ENCODE measurements at regions not wholly inside any gene's neighbourhood (a gene's known extent, or its start where the extent isn't known, plus 50 kb on each side); places are given as distances from the start of the nearest gene placed in this dataset.

DNA sequence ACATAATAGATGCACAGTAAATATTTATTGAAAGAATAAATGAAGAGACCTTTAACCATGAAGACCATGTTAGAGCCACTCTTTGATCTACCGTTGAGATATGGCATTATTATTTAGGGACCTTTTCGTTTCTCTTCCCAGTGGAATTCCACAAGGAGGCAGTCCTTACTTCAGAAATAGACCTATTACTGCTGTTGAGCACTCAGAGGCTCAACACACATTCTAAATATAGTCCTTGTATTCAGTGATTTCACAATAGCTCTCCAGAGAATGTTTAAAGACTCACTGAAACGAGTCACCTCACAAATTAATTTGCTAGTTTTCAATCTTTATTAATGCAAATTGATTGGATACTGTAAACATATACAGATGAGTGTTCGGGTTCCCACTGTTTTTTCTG, 603.8 kb downstream of the CDH8 start:
- Histone ChIP-seq H3K79me2 (replicated peaks; ENCODE audit: insufficient read depth, low read length) (no peaks in the 10 kb centered on the region), H2AFZ (ENCODE audit: low read depth, low read length) (no peak overlapping the region), H3K27me3 (ENCODE audit: insufficient read depth, low read depth, low read length) (no peaks in the 10 kb centered on the region), H3K4me3 (ENCODE audit: low read length) (no peak overlapping the region), H3F3A (ENCODE audit: insufficient read depth, low read length, poor library complexity, severe bottlenecking) (no peaks in the 10 kb centered on the region), H3K4me2 (ENCODE audit: low read length) (no peak overlapping the region), H3K9me3 (ENCODE audit: low read length) (no peaks in the 10 kb centered on the region), H3K27ac (ENCODE audit: low read length) (no peak overlapping the region), H4K20me1 (ENCODE audit: insufficient read depth) (no peaks in the 10 kb centered on the region), H3K9ac (ENCODE audit: low read length) (no peak overlapping the region), H3K36me3 (ENCODE audit: insufficient read depth, low read length) (no peaks in the 10 kb centered on the region), H3K9me2 (ENCODE audit: insufficient read depth, low read length) (no peaks in the 10 kb centered on the region)
- TF ChIP-seq SMC3 (conservative IDR thresholded peaks at IDR 0.05; ENCODE audit: poor library complexity) (no peak), RAD21 (conservative IDR thresholded peaks at IDR 0.05) (no peak), TAF1 (IDR thresholded peaks at IDR 0.05; ENCODE audit: low read depth) (no peak), MXI1 (conservative IDR thresholded peaks at IDR 0.05; ENCODE audit: poor library complexity, severe bottlenecking) (no peak), EZH2 (IDR thresholded peaks at IDR 0.05; ENCODE audit: borderline replicate concordance, insufficient read depth, low read length, poor library complexity, severe bottlenecking) (no peak), EP300 (conservative IDR thresholded peaks at IDR 0.05; ENCODE audit: poor library complexity, severe bottlenecking) (no peak), POLR2AphosphoS5 (IDR thresholded peaks at IDR 0.05) (no peak)
- TF ChIP-seq, protein P1, sequence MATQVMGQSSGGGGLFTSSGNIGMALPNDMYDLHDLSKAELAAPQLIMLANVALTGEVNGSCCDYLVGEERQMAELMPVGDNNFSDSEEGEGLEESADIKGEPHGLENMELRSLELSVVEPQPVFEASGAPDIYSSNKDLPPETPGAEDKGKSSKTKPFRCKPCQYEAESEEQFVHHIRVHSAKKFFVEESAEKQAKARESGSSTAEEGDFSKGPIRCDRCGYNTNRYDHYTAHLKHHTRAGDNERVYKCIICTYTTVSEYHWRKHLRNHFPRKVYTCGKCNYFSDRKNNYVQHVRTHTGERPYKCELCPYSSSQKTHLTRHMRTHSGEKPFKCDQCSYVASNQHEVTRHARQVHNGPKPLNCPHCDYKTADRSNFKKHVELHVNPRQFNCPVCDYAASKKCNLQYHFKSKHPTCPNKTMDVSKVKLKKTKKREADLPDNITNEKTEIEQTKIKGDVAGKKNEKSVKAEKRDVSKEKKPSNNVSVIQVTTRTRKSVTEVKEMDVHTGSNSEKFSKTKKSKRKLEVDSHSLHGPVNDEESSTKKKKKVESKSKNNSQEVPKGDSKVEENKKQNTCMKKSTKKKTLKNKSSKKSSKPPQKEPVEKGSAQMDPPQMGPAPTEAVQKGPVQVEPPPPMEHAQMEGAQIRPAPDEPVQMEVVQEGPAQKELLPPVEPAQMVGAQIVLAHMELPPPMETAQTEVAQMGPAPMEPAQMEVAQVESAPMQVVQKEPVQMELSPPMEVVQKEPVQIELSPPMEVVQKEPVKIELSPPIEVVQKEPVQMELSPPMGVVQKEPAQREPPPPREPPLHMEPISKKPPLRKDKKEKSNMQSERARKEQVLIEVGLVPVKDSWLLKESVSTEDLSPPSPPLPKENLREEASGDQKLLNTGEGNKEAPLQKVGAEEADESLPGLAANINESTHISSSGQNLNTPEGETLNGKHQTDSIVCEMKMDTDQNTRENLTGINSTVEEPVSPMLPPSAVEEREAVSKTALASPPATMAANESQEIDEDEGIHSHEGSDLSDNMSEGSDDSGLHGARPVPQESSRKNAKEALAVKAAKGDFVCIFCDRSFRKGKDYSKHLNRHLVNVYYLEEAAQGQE (IDR thresholded peaks at IDR 0.05; ENCODE audit: borderline replicate concordance): no peak
- TF ChIP-seq, protein P2, sequence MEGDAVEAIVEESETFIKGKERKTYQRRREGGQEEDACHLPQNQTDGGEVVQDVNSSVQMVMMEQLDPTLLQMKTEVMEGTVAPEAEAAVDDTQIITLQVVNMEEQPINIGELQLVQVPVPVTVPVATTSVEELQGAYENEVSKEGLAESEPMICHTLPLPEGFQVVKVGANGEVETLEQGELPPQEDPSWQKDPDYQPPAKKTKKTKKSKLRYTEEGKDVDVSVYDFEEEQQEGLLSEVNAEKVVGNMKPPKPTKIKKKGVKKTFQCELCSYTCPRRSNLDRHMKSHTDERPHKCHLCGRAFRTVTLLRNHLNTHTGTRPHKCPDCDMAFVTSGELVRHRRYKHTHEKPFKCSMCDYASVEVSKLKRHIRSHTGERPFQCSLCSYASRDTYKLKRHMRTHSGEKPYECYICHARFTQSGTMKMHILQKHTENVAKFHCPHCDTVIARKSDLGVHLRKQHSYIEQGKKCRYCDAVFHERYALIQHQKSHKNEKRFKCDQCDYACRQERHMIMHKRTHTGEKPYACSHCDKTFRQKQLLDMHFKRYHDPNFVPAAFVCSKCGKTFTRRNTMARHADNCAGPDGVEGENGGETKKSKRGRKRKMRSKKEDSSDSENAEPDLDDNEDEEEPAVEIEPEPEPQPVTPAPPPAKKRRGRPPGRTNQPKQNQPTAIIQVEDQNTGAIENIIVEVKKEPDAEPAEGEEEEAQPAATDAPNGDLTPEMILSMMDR (IDR thresholded peaks at IDR 0.05; ENCODE audit: poor library complexity, severe bottlenecking): no peak

DNA sequence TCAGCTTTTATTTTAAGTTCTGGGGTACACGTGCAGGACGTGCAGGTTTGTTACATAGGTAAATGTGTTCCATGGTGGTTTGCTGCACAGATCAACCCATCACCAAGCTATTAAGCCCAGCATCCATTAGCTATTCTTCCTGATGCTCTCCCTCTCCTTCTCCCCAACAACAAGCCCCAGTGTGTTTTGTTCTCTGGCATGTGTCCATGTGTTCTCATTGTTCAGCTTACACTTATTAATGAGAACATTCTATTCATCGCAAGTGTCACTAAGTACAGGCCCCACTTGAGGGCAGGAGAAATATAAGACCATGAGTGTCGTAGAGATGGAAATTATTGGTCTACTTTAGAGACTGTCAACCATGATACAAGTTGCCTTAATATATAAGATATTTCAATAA, 615.1 kb downstream of the CDH8 start:
- Histone ChIP-seq H3K4me3 (ENCODE audit: low read length) (no peak overlapping the region), H3K4me2 (ENCODE audit: low read length) (no peak overlapping the region)
- TF ChIP-seq SMC3 (conservative IDR thresholded peaks at IDR 0.05; ENCODE audit: poor library complexity): no peak
- no peak for TF ChIP-seq POLR2AphosphoS5 (IDR thresholded peaks at IDR 0.05)
- TF ChIP-seq, protein P2 (IDR thresholded peaks at IDR 0.05; ENCODE audit: poor library complexity, severe bottlenecking): no peak
- no peak for TF ChIP-seq EP300 (conservative IDR thresholded peaks at IDR 0.05; ENCODE audit: poor library complexity, severe bottlenecking)
- TF ChIP-seq TAF1 (IDR thresholded peaks at IDR 0.05; ENCODE audit: low read depth): no peak
- TF ChIP-seq MXI1 (conservative IDR thresholded peaks at IDR 0.05; ENCODE audit: poor library complexity, severe bottlenecking): no peak
- TF ChIP-seq RAD21 (conservative IDR thresholded peaks at IDR 0.05): no peak
- TF ChIP-seq, protein P1 (IDR thresholded peaks at IDR 0.05; ENCODE audit: borderline replicate concordance): no peak
- TF ChIP-seq EZH2 (IDR thresholded peaks at IDR 0.05; ENCODE audit: borderline replicate concordance, insufficient read depth, low read length, poor library complexity, severe bottlenecking): no peak

More for the DNA sequence above, 615.1 kb downstream of the CDH8 start:
- Histone ChIP-seq H3K9me3 (ENCODE audit: low read length) (no peaks in the 10 kb centered on the region), H3K9ac (ENCODE audit: low read length) (no peak overlapping the region), H3K27me3 (ENCODE audit: insufficient read depth, low read depth, low read length) (no peaks in the 10 kb centered on the region), H3K9me2 (ENCODE audit: insufficient read depth, low read length) (no peaks in the 10 kb centered on the region), H3K36me3 (ENCODE audit: insufficient read depth, low read length) (no peaks in the 10 kb centered on the region), H3K79me2 (replicated peaks; ENCODE audit: insufficient read depth, low read length) (no peaks in the 10 kb centered on the region), H4K20me1 (ENCODE audit: insufficient read depth) (no peaks in the 10 kb centered on the region), H3F3A (ENCODE audit: insufficient read depth, low read length, poor library complexity, severe bottlenecking) (no peaks in the 10 kb centered on the region), H3K27ac (ENCODE audit: low read length) (no peak overlapping the region), H2AFZ (ENCODE audit: low read depth, low read length) (no peak overlapping the region)

Data from neural cell (in vitro differentiated cells).